ENCODE measurements at regions not wholly inside any gene's neighbourhood (a gene's known extent, or its start where the extent isn't known, plus 50 kb on each side); places are given as distances from the start of the nearest gene placed in this dataset.

- TF ChIP-seq, protein P1, sequence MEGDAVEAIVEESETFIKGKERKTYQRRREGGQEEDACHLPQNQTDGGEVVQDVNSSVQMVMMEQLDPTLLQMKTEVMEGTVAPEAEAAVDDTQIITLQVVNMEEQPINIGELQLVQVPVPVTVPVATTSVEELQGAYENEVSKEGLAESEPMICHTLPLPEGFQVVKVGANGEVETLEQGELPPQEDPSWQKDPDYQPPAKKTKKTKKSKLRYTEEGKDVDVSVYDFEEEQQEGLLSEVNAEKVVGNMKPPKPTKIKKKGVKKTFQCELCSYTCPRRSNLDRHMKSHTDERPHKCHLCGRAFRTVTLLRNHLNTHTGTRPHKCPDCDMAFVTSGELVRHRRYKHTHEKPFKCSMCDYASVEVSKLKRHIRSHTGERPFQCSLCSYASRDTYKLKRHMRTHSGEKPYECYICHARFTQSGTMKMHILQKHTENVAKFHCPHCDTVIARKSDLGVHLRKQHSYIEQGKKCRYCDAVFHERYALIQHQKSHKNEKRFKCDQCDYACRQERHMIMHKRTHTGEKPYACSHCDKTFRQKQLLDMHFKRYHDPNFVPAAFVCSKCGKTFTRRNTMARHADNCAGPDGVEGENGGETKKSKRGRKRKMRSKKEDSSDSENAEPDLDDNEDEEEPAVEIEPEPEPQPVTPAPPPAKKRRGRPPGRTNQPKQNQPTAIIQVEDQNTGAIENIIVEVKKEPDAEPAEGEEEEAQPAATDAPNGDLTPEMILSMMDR (IDR thresholded peaks at IDR 0.05), result no peak
- TF ChIP-seq POLR2A (IDR thresholded peaks at IDR 0.05), result no peak
Observed at GRCh38 chr16:66136841-66137240, 229.7 kb upstream of the CDH5 start.
